OCI-LY7 (cell line): ENCODE measurements at regions not wholly inside any gene's neighbourhood (a gene's known extent, or its start where the extent isn't known, plus 50 kb on each side); places are given as distances from the start of the nearest gene placed in this dataset.

Experiments used
- EZH2phosphoT487 ChIP-seq: fragments of 200-600 bp; sonication (generic); IDR thresholded peaks from 2 replicates; pipeline ENCODE4 v1.6.1; 2018; ENCODE audit warnings: low read depth, borderline replicate concordance, mild to moderate bottlenecking, mixed run types, antibody characterized with exemption, low read length, moderate library complexity, mixed read lengths
- TF ChIP-seq, protein P1 (sequence below): fragments of 200-600 bp; sonication (generic); conservative IDR thresholded peaks from 2 replicates; pipeline ENCODE4 v1.5.1; 2014; ENCODE audit warnings: mild to moderate bottlenecking, antibody characterized with exemption, low read length, moderate library complexity, mixed read lengths

- TF ChIP-seq, protein P1, sequence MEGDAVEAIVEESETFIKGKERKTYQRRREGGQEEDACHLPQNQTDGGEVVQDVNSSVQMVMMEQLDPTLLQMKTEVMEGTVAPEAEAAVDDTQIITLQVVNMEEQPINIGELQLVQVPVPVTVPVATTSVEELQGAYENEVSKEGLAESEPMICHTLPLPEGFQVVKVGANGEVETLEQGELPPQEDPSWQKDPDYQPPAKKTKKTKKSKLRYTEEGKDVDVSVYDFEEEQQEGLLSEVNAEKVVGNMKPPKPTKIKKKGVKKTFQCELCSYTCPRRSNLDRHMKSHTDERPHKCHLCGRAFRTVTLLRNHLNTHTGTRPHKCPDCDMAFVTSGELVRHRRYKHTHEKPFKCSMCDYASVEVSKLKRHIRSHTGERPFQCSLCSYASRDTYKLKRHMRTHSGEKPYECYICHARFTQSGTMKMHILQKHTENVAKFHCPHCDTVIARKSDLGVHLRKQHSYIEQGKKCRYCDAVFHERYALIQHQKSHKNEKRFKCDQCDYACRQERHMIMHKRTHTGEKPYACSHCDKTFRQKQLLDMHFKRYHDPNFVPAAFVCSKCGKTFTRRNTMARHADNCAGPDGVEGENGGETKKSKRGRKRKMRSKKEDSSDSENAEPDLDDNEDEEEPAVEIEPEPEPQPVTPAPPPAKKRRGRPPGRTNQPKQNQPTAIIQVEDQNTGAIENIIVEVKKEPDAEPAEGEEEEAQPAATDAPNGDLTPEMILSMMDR = no peak
- no peak for TF ChIP-seq EZH2phosphoT487
Observed at GRCh38 chr12:118822512-118822911, 158.8 kb upstream of the SRRM4 start.
